K562 (cell line): ENCODE measurements at regions not wholly inside any gene's neighbourhood (a gene's known extent, or its start where the extent isn't known, plus 50 kb on each side); places are given as distances from the start of the nearest gene placed in this dataset.

Experiments
- ATAC-seq: fragments of 200-7000 bp; cut with Tn5 transposase; 3 replicates; pipeline ENCODE4 v1.9.1; 2020; ENCODE audit warnings: moderate library complexity
- BruUV-seq: library from RNA; stranded (reverse); fragments of 400-500 nt; replicated peaks from 2 replicates; lab custom pipeline; 2021; lab: Mats Ljungman, UMichigan
- CTCF ChIA-PET: fragments of 300-600 bp; formaldehyde crosslinking; extraction: SDS; loops from one replicate; lab custom pipeline; 2021; ENCODE audit warnings: low intra/inter-chr PET ratio; lab: Yijun Ruan, JAX
- POLR2A ChIA-PET: fragments of 300-600, 350-650 bp; sonication (Branson Sonifier 250); formaldehyde crosslinking; extraction: SDS; loops from one replicate; lab custom pipeline; 2021; ENCODE audit warnings: antibody characterized with exemption, inconsistent platforms; lab: Yijun Ruan, JAX
- DNase-seq, 4 experiments: peaks; one replicate each; pipeline versions ENCODE4 v3.0.0 to v3.0.0-alpha.2; 2011 to 2018; ENCODE audit warnings: low spot score in 3 of 4, mixed read lengths in 3 of 4; ENCODE audit errors: extremely low read depth in 1 of 4
- FAIRE-seq: peaks from 2 replicates; lab custom pipeline; 2011; peaks lifted over from hg19 to GRCh38; lab: Jason Lieb, UNC
- H2AFZ ChIP-seq: 2 replicates; pipeline ENCODE4 v1.6.0; 2011; ENCODE audit warnings: low read depth, low read length, control low read depth, inconsistent platforms
- H3K27ac ChIP-seq: fragments of 200-600 bp; 3 replicates; pipeline ENCODE4 v1.8.0; 2011; ENCODE audit warnings: low read depth, mild to moderate bottlenecking, control low read depth, inconsistent platforms, low read length, moderate library complexity, mixed read lengths; ENCODE audit errors: extremely low read depth
- H3K27me3 ChIP-seq, 2 experiments: fragments of 300-600 bp in 1 of 2; 2 replicates in 1 of 2; 3 replicates in 1 of 2; pipeline versions ENCODE4 v1.6.0 to v1.8.0; 2011; ENCODE audit warnings: inconsistent platforms in 2 of 2, low read length in 2 of 2, mild to moderate bottlenecking in 1 of 2, mixed read lengths in 1 of 2, moderate library complexity in 1 of 2; ENCODE audit not compliant: control insufficient read depth in 2 of 2, insufficient read depth in 2 of 2
- H3K36me3 ChIP-seq: fragments of 300-600 bp; 3 replicates; pipeline ENCODE4 v1.8.0; 2011; ENCODE audit warnings: mild to moderate bottlenecking, low read length, inconsistent platforms; ENCODE audit not compliant: control insufficient read depth, insufficient read depth
- H3K4me1 ChIP-seq, 2 experiments: fragments of 200-600 bp in 1 of 2; replicated peaks in 1 of 2; 2 replicates in 1 of 2; 3 replicates in 1 of 2; pipeline versions ENCODE4 v1.5.1 to v1.8.0; 2011; ENCODE audit warnings: inconsistent platforms in 2 of 2, low read length in 2 of 2, mild to moderate bottlenecking in 1 of 2, mixed read lengths in 1 of 2, moderate library complexity in 1 of 2; ENCODE audit not compliant: control insufficient read depth in 2 of 2, insufficient read depth in 2 of 2
- H3K4me2 ChIP-seq: 2 replicates; pipeline ENCODE4 v1.6.1; 2011; ENCODE audit warnings: low read length, control low read depth, inconsistent platforms, mixed read lengths; ENCODE audit not compliant: insufficient read depth
- H3K4me3 ChIP-seq: fragments of 200-600 bp; sonication (generic), shearing (Covaris generic); 2 replicates; pipeline ENCODE4 v1.5.1; 2016; ENCODE audit warnings: control low read depth, inconsistent platforms
- H3K79me2 ChIP-seq: fragments of 200-600 bp; 3 replicates; pipeline ENCODE4 v1.8.0; 2011; ENCODE audit warnings: low read length, inconsistent platforms; ENCODE audit not compliant: control insufficient read depth, insufficient read depth
- H3K9ac ChIP-seq, 2 experiments: 2 replicates each; pipeline versions ENCODE4 v1.6.0 to v1.6.1; 2011; ENCODE audit warnings: low read depth in 2 of 2, low read length in 2 of 2, control low read depth in 1 of 2, inconsistent platforms in 1 of 2, mild to moderate bottlenecking in 1 of 2, mixed read lengths in 1 of 2; ENCODE audit not compliant: insufficient read depth in 1 of 2
- H3K9me1 ChIP-seq: one replicate; pipeline ENCODE4 v1.6.0; 2011; ENCODE audit warnings: inconsistent platforms, mild to moderate bottlenecking, low read length, moderate library complexity; ENCODE audit not compliant: control insufficient read depth, insufficient read depth
- H3K9me3 ChIP-seq: replicated peaks from 2 replicates; pipeline ENCODE4 v1.5.1; 2011; ENCODE audit warnings: low read depth, low read length, inconsistent platforms; ENCODE audit not compliant: control insufficient read depth, insufficient read depth
- H4K20me1 ChIP-seq: replicated peaks from 2 replicates; pipeline ENCODE4 v1.6.1; 2011; ENCODE audit warnings: low read length, inconsistent platforms, mixed read lengths; ENCODE audit not compliant: control insufficient read depth, insufficient read depth
- DNMT1 ChIP-seq: fragments of 450-650 bp; IDR thresholded peaks from 2 replicates; pipeline ENCODE4 v1.6.1; 2016; ENCODE audit warnings: antibody characterized with exemption, mild to moderate bottlenecking
- EHMT2 ChIP-seq: fragments of 450-650 bp; IDR thresholded peaks from 2 replicates; pipeline ENCODE4 v1.6.1; 2018; ENCODE audit warnings: antibody characterized with exemption
- GTF2A2 ChIP-seq: IDR thresholded peaks from 2 replicates; pipeline ENCODE4 v1.6.1; 2016; ENCODE audit warnings: mild to moderate bottlenecking, missing genetic modification characterization, missing compliant biosample characterization
- POLR2AphosphoS2 ChIP-seq: IDR thresholded peaks from 2 replicates; pipeline ENCODE4 v1.6.1; 2012; ENCODE audit warnings: low read length, improper control_type of control experiment
- POLR2AphosphoS5 ChIP-seq: IDR thresholded peaks from 2 replicates; pipeline ENCODE4 v1.6.1; 2011; ENCODE audit warnings: mild to moderate bottlenecking, low read depth, low read length, moderate library complexity; ENCODE audit not compliant: control insufficient read depth, insufficient read depth
- PYGO2 ChIP-seq: fragments of 450-650 bp; IDR thresholded peaks from 2 replicates; pipeline ENCODE4 v1.6.1; 2016; ENCODE audit warnings: mild to moderate bottlenecking, missing genetic modification characterization, moderate library complexity, missing compliant biosample characterization
- SMAD2 ChIP-seq: fragments of 150-350 bp; IDR thresholded peaks from 2 replicates; pipeline ENCODE4 v1.6.1; 2014; ENCODE audit warnings: low read depth, mild to moderate bottlenecking, low read length
- ZNF551 ChIP-seq: fragments of 250-450 bp; sonication (Bioruptor Pico); IDR thresholded peaks from 2 replicates; pipeline ENCODE4 v1.5.0; 2021; ENCODE audit warnings: mild to moderate bottlenecking, moderate library complexity
- ZNF766 ChIP-seq: fragments of 200-800 bp; sonication (Bioruptor generic); conservative IDR thresholded peaks from 2 replicates; pipeline ENCODE4 v1.6.1; 2016; ENCODE audit warnings: missing genetic modification characterization, missing compliant biosample characterization
- WGBS: fragments of 100-300 bp; shearing (Covaris generic); methylation state at CpG from one replicate; pipeline ENCODE4 v1.1.6; 2016; ENCODE audit warnings: low coverage, mixed read lengths; ENCODE audit not compliant: insufficient coverage; ENCODE audit errors: missing lambda C conversion rate; 5-methylcytosine and 5-hydroxymethylcytosine counted together
- in situ Hi-C: fragments of 300-500 bp; cut with MboI; formaldehyde crosslinking; loops from 4 replicates; pipeline ENCODE4 v1.15.0; 2018; ENCODE audit warnings: inconsistent platforms, mixed read lengths
- intact Hi-C: fragments of 100-400 bp; cut with micrococcal nuclease; formaldehyde crosslinking; loops from 2 replicates; pipeline ENCODE4 v1.14.2; 2022
- TF ChIP-seq, protein P1 (sequence below): fragments of 450-650 bp; formaldehyde crosslinking; IDR thresholded peaks from 2 replicates; pipeline ENCODE4 v1.4.0; 2020; ENCODE audit warnings: mild to moderate bottlenecking

DNA sequence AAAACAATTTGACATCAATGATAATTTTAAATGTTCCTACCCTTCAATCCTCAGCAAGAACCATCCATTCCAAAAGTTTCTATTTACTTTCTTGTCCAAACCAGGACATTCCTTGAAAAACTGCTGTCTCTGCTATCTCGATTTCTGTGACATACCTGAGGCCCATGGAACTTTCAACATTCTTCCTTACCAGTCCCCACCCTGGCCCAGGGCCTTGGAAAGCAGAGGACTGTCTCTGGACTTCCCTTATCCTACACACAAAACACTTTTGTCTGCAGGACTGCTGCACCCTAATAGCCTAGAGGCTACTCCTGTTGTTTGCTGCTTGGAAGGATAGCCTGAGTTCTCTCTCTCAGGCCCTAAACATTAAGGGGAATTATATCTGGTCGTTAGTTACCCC, 151.8 kb upstream of the DHRS4 start:
- DNase-seq (no peak), ATAC-seq (no peak), FAIRE-seq (no peak)
- in situ Hi-C loops (no loop called here), intact Hi-C loops (no loop called here)
- BruUV-seq: no TSS peak
- Histone ChIP-seq H3K9me1 (no peaks in the 10 kb centered on the region), H3K9me3 (no peaks in the 10 kb centered on the region), H3K79me2 (no peaks in the 10 kb centered on the region), H3K27ac (no peak overlapping the region), H2AFZ (no peak overlapping the region), H3K9ac (no peak overlapping the region), H3K4me2 (no peak overlapping the region), H3K27me3 (no peaks in the 10 kb centered on the region), H4K20me1 (no peaks in the 10 kb centered on the region), H3K4me1 (no peaks in the 10 kb centered on the region), H3K36me3 (no peaks in the 10 kb centered on the region), H3K4me3 (no peak overlapping the region)
- TF ChIP-seq DNMT1 (no peak), EHMT2 (no peak), ZNF766 (CRISPR knock-in tag) (no peak), POLR2AphosphoS2 (no peak), SMAD2 (no peak), POLR2AphosphoS5 (no peak), GTF2A2 (tag) (no peak), PYGO2 (tag) (no peak), ZNF551 (CRISPR knock-in tag) (no peak)
- TF ChIP-seq, protein P1, sequence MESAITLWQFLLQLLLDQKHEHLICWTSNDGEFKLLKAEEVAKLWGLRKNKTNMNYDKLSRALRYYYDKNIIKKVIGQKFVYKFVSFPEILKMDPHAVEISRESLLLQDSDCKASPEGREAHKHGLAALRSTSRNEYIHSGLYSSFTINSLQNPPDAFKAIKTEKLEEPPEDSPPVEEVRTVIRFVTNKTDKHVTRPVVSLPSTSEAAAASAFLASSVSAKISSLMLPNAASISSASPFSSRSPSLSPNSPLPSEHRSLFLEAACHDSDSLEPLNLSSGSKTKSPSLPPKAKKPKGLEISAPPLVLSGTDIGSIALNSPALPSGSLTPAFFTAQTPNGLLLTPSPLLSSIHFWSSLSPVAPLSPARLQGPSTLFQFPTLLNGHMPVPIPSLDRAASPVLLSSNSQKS (CRISPR knock-in tag): no peak
- CTCF ChIA-PET: no interaction called here
- WGBS: 0% methylated on average over 2 of the region's 2 CpGs
- POLR2A ChIA-PET: no interaction called here
